LNCaP clone FGC (cell line): ENCODE measurements at regions not wholly inside any gene's neighbourhood (a gene's known extent, or its start where the extent isn't known, plus 50 kb on each side); places are given as distances from the start of the nearest gene placed in this dataset.
A peak's percentile ranks its signal among the peaks of the same experiment; 100 is the strongest.
"Not testable (repeated sequence)": the region's sequence is repeated elsewhere in the genome, so short reads cannot be mapped to it uniquely, and the experiment has no call there.

Experiments used
- DNase-seq: peaks from one replicate; pipeline ENCODE4 v3.0.0-alpha.2; 2011; ENCODE audit warnings: low read depth
- H3K4me3 ChIP-seq: 2 replicates; pipeline ENCODE4 v1.5.1; 2011; ENCODE audit warnings: mild to moderate bottlenecking, low read depth, low read length, control low read depth
- CTCF ChIP-seq: IDR thresholded peaks from 2 replicates; pipeline ENCODE4 v1.5.1; 2012; ENCODE audit warnings: mild to moderate bottlenecking; ENCODE audit not compliant: control insufficient read depth, insufficient read depth; ENCODE audit errors: extremely low read depth

GRCh38 chr3:185306286-185306685 lies 52.4 kb upstream of the EHHADH start:
- H3K4me3 ChIP-seq, DNase-seq: not testable (repeated sequence)

GRCh38 chr3:185306847-185307246 lies 53.0 kb upstream of the EHHADH start:
- DNase-seq, result no peak
- no peak for TF ChIP-seq CTCF
- no peak overlapping the region for H3K4me3 ChIP-seq

GRCh38 chr3:185308126-185308754 lies 54.4 kb upstream of the EHHADH start:
- H3K4me3 ChIP-seq, result no peak overlapping the region
- peak; percentile 42 for DNase-seq
- peak; percentile 71 for TF ChIP-seq CTCF

GRCh38 chr3:185309302-185309701 lies 53.6 kb upstream of the MAP3K13 start:
- no peak for DNase-seq

GRCh38 chr3:185309795-185310194 lies 53.1 kb upstream of the MAP3K13 start:
- no peak overlapping the region for H3K4me3 ChIP-seq
- no peak for TF ChIP-seq CTCF
- DNase-seq, result no peak

More at GRCh38 chr3:185309302-185309701, 53.6 kb upstream of the MAP3K13 start:
- no peak overlapping the region for H3K4me3 ChIP-seq
- no peak for TF ChIP-seq CTCF

GRCh38 chr3:185311991-185312390 lies 50.9 kb upstream of the MAP3K13 start:
- TF ChIP-seq CTCF, result no peak
- no peak for DNase-seq
- H3K4me3 ChIP-seq, result no peak overlapping the region
